Progenitor cell of endocrine pancreas (in vitro differentiated cells): ENCODE measurements at regions not wholly inside any gene's neighbourhood (a gene's known extent, or its start where the extent isn't known, plus 50 kb on each side); places are given as distances from the start of the nearest gene placed in this dataset.

Source experiments
- DNase-seq: peaks from one replicate; pipeline ENCODE4 v3.0.0; 2021; ENCODE audit warnings: low spot score; ENCODE audit not compliant: unreplicated experiment
- H3K27ac Mint-ChIP-seq: 2 replicates; pipeline ENCODE4 v1.8.0; 2021; ENCODE audit warnings: mild to moderate bottlenecking, moderate library complexity, mixed read lengths
- H3K27me3 Mint-ChIP-seq: 2 replicates; pipeline ENCODE4 v1.8.0; 2021; ENCODE audit warnings: mixed read lengths
- H3K36me3 Mint-ChIP-seq: 2 replicates; pipeline ENCODE4 v1.8.0; 2022; ENCODE audit warnings: mixed read lengths; ENCODE audit not compliant: insufficient read depth
- H3K4me1 Mint-ChIP-seq: 2 replicates; pipeline ENCODE4 v1.8.0; 2021; ENCODE audit warnings: low read depth, mixed read lengths
- H3K4me3 Mint-ChIP-seq: 2 replicates; pipeline ENCODE4 v1.8.0; 2021; ENCODE audit warnings: low read depth, mild to moderate bottlenecking, moderate library complexity, mixed read lengths
- H3K9me3 Mint-ChIP-seq: 2 replicates; pipeline ENCODE4 v1.8.0; 2021; ENCODE audit warnings: low read depth, mixed read lengths
- TF ChIP-seq, protein P1 (sequence below): fragments of 200-600 bp; sonication (generic); IDR thresholded peaks from one replicate; pipeline ENCODE4 v1.5.0; 2021; ENCODE audit warnings: antibody characterized with exemption, mild to moderate bottlenecking; ENCODE audit not compliant: unreplicated experiment

DNA sequence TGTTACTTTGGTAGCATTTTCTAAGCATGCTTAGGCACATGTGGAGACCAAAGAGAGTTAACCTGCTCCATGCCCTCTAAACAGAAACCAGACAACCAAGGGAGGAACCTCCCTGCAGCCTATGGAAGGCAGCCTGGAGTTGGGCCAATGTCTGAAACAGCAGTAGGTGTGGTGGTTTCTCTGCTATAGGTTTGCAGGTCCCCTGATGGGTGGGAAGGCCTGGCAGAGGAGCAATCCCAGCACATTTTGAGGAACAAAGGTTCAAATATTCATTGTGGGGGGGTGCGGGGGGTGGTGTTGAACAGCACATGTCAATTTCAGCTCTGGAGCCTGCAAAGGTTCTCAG, 65.4 kb downstream of the DACT1 start:
- DNase-seq, result no peak
- no peaks in the 10 kb centered on the region for H3K27me3 Mint-ChIP-seq
- H3K9me3 Mint-ChIP-seq, result no peaks in the 10 kb centered on the region
- no peak overlapping the region for H3K4me3 Mint-ChIP-seq
- no peak overlapping the region for H3K27ac Mint-ChIP-seq
- H3K4me1 Mint-ChIP-seq, result peaks cover 20% of the 10 kb centered on the region
- TF ChIP-seq, protein P1, sequence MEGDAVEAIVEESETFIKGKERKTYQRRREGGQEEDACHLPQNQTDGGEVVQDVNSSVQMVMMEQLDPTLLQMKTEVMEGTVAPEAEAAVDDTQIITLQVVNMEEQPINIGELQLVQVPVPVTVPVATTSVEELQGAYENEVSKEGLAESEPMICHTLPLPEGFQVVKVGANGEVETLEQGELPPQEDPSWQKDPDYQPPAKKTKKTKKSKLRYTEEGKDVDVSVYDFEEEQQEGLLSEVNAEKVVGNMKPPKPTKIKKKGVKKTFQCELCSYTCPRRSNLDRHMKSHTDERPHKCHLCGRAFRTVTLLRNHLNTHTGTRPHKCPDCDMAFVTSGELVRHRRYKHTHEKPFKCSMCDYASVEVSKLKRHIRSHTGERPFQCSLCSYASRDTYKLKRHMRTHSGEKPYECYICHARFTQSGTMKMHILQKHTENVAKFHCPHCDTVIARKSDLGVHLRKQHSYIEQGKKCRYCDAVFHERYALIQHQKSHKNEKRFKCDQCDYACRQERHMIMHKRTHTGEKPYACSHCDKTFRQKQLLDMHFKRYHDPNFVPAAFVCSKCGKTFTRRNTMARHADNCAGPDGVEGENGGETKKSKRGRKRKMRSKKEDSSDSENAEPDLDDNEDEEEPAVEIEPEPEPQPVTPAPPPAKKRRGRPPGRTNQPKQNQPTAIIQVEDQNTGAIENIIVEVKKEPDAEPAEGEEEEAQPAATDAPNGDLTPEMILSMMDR, result no peak
- H3K36me3 Mint-ChIP-seq, result no peaks in the 10 kb centered on the region

DNA sequence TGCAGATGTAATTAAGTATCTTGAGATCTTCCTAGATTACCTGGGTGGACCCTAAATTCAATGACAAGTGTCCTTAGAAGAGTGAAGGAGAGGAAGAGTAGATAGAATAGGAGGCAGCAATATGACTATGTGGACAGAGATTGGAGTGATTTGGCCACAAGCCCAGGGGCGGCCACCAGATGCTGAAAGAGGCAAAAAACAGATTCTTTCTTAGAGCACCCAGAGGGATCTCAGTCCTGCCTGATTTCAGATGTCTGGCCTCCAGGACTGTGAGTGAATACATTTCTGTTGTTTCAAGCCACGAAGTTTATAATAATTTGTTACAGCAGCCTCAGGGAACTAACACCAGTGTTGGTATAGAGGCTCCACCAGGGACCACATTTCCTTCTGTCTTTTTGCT, 67.3 kb downstream of the DACT1 start:
- Mint-ChIP-seq H3K4me3 (no peak overlapping the region), H3K9me3 (no peaks in the 10 kb centered on the region), H3K36me3 (no peaks in the 10 kb centered on the region), H3K27me3 (peaks cover under 1% of the 10 kb centered on the region), H3K4me1 (peaks cover 23% of the 10 kb centered on the region), H3K27ac (no peak overlapping the region)
- no peak for DNase-seq
- TF ChIP-seq, protein P1, result no peak

DNA sequence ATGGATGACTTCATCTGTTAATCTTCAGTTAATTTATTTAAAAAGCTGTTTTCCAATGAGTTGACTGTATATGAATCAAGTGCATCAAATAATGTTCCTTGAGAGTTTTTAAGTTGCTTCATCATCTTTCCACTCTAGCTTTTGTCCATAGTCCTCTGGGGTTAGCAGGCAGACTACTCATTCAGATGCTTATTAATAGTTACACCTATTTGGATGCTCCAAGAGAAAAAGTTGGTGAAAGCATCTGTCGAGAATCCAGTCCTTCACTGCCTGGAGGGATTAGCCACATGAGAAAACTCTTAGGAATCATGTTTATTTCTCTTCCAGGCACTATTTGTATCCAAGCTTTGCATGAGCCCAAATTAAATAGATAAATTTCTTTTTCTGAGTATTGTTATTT, 70.2 kb downstream of the DACT1 start:
- H3K9me3 Mint-ChIP-seq, result no peaks in the 10 kb centered on the region
- peaks cover 2% of the 10 kb centered on the region for H3K27me3 Mint-ChIP-seq
- peaks cover 23% of the 10 kb centered on the region for H3K4me1 Mint-ChIP-seq
- H3K4me3 Mint-ChIP-seq, result no peak overlapping the region
- TF ChIP-seq, protein P1, result no peak
- no peak for DNase-seq
- no peaks in the 10 kb centered on the region for H3K36me3 Mint-ChIP-seq
- no peak overlapping the region for H3K27ac Mint-ChIP-seq

DNA sequence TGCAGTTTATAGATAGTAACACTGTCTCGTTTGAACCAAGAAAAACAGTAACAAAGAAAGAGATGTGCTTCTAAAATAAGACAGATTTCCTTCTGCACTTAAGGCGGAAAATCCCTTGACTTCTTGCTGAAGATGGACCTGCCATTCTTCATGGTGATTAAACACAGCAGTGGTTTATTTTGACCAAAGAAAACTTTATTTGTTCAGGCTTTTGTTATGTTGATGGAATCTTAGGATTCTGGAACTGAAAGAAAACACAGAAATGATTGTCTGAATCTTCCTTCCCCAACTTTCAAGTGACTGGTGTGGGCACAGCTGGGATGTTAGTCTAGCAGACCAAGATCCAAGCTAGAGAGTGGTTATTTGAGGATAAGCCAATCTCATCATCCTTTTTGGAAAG, 72.2 kb downstream of the DACT1 start:
- peaks cover 2% of the 10 kb centered on the region for H3K27me3 Mint-ChIP-seq
- no peak overlapping the region for H3K27ac Mint-ChIP-seq
- H3K36me3 Mint-ChIP-seq, result no peaks in the 10 kb centered on the region
- TF ChIP-seq, protein P1, result no peak
- no peak for DNase-seq
- no peaks in the 10 kb centered on the region for H3K9me3 Mint-ChIP-seq
- no peak overlapping the region for H3K4me3 Mint-ChIP-seq
- peaks cover 6% of the 10 kb centered on the region for H3K4me1 Mint-ChIP-seq

DNA sequence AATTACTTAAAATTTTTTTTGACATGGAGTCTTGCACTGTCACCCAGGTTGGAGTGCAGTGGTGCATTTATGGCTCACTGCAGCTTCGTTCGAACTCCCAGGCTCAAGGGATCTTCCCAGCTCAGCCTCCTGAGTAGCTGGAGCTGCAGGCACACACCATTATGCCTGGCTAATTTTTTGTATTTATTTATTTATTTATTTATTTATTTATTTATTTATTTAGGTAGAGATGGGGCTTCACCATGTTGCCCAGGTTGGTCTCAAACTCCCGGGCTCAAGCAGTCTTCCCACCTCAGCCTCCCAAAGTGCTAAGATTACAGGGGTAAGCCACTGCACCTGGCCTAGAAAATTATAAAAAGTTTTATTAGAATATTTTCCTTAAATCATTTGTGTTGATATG, 73.6 kb downstream of the DACT1 start:
- no peak for DNase-seq
- H3K36me3 Mint-ChIP-seq, result no peaks in the 10 kb centered on the region
- H3K4me3 Mint-ChIP-seq, result no peak overlapping the region
- H3K27ac Mint-ChIP-seq, result no peak overlapping the region
- TF ChIP-seq, protein P1, result no peak
- H3K9me3 Mint-ChIP-seq, result no peaks in the 10 kb centered on the region
- peaks cover 2% of the 10 kb centered on the region for H3K27me3 Mint-ChIP-seq
- peaks cover 5% of the 10 kb centered on the region for H3K4me1 Mint-ChIP-seq
